K562 (cell line): ENCODE measurements at regions not wholly inside any gene's neighbourhood (a gene's known extent, or its start where the extent isn't known, plus 50 kb on each side); places are given as distances from the start of the nearest gene placed in this dataset.

Source experiments
- ATAC-seq: fragments of 200-7000 bp; cut with Tn5 transposase; 3 replicates; pipeline ENCODE4 v1.9.1; 2020; ENCODE audit warnings: moderate library complexity
- BruUV-seq: library from RNA; stranded (reverse); fragments of 400-500 nt; replicated peaks from 2 replicates; lab custom pipeline; 2021; lab: Mats Ljungman, UMichigan
- CTCF ChIA-PET: fragments of 300-600 bp; formaldehyde crosslinking; extraction: SDS; loops from one replicate; lab custom pipeline; 2021; ENCODE audit warnings: low intra/inter-chr PET ratio; lab: Yijun Ruan, JAX
- POLR2A ChIA-PET: fragments of 300-600, 350-650 bp; sonication (Branson Sonifier 250); formaldehyde crosslinking; extraction: SDS; loops from one replicate; lab custom pipeline; 2021; ENCODE audit warnings: antibody characterized with exemption, inconsistent platforms; lab: Yijun Ruan, JAX
- DNase-seq, 4 experiments: peaks; one replicate each; pipeline versions ENCODE4 v3.0.0 to v3.0.0-alpha.2; 2011 to 2018; ENCODE audit warnings: low spot score in 3 of 4, mixed read lengths in 3 of 4; ENCODE audit errors: extremely low read depth in 1 of 4
- FAIRE-seq: peaks from 2 replicates; lab custom pipeline; 2011; peaks lifted over from hg19 to GRCh38; lab: Jason Lieb, UNC
- H2AFZ ChIP-seq: 2 replicates; pipeline ENCODE4 v1.6.0; 2011; ENCODE audit warnings: low read depth, low read length, control low read depth, inconsistent platforms
- H3K27ac ChIP-seq: fragments of 200-600 bp; 3 replicates; pipeline ENCODE4 v1.8.0; 2011; ENCODE audit warnings: low read depth, mild to moderate bottlenecking, control low read depth, inconsistent platforms, low read length, moderate library complexity, mixed read lengths; ENCODE audit errors: extremely low read depth
- H3K27me3 ChIP-seq, 2 experiments: fragments of 300-600 bp in 1 of 2; 2 replicates in 1 of 2; 3 replicates in 1 of 2; pipeline versions ENCODE4 v1.6.0 to v1.8.0; 2011; ENCODE audit warnings: inconsistent platforms in 2 of 2, low read length in 2 of 2, mild to moderate bottlenecking in 1 of 2, mixed read lengths in 1 of 2, moderate library complexity in 1 of 2; ENCODE audit not compliant: control insufficient read depth in 2 of 2, insufficient read depth in 2 of 2
- H3K36me3 ChIP-seq: fragments of 300-600 bp; 3 replicates; pipeline ENCODE4 v1.8.0; 2011; ENCODE audit warnings: mild to moderate bottlenecking, low read length, inconsistent platforms; ENCODE audit not compliant: control insufficient read depth, insufficient read depth
- H3K4me1 ChIP-seq, 2 experiments: fragments of 200-600 bp in 1 of 2; replicated peaks in 1 of 2; 2 replicates in 1 of 2; 3 replicates in 1 of 2; pipeline versions ENCODE4 v1.5.1 to v1.8.0; 2011; ENCODE audit warnings: inconsistent platforms in 2 of 2, low read length in 2 of 2, mild to moderate bottlenecking in 1 of 2, mixed read lengths in 1 of 2, moderate library complexity in 1 of 2; ENCODE audit not compliant: control insufficient read depth in 2 of 2, insufficient read depth in 2 of 2
- H3K4me2 ChIP-seq: 2 replicates; pipeline ENCODE4 v1.6.1; 2011; ENCODE audit warnings: low read length, control low read depth, inconsistent platforms, mixed read lengths; ENCODE audit not compliant: insufficient read depth
- H3K4me3 ChIP-seq: fragments of 200-600 bp; sonication (generic), shearing (Covaris generic); 2 replicates; pipeline ENCODE4 v1.5.1; 2016; ENCODE audit warnings: control low read depth, inconsistent platforms
- H3K79me2 ChIP-seq: fragments of 200-600 bp; 3 replicates; pipeline ENCODE4 v1.8.0; 2011; ENCODE audit warnings: low read length, inconsistent platforms; ENCODE audit not compliant: control insufficient read depth, insufficient read depth
- H3K9ac ChIP-seq, 2 experiments: 2 replicates each; pipeline versions ENCODE4 v1.6.0 to v1.6.1; 2011; ENCODE audit warnings: low read depth in 2 of 2, low read length in 2 of 2, control low read depth in 1 of 2, inconsistent platforms in 1 of 2, mild to moderate bottlenecking in 1 of 2, mixed read lengths in 1 of 2; ENCODE audit not compliant: insufficient read depth in 1 of 2
- H3K9me1 ChIP-seq: one replicate; pipeline ENCODE4 v1.6.0; 2011; ENCODE audit warnings: inconsistent platforms, mild to moderate bottlenecking, low read length, moderate library complexity; ENCODE audit not compliant: control insufficient read depth, insufficient read depth
- H3K9me3 ChIP-seq: replicated peaks from 2 replicates; pipeline ENCODE4 v1.5.1; 2011; ENCODE audit warnings: low read depth, low read length, inconsistent platforms; ENCODE audit not compliant: control insufficient read depth, insufficient read depth
- H4K20me1 ChIP-seq: replicated peaks from 2 replicates; pipeline ENCODE4 v1.6.1; 2011; ENCODE audit warnings: low read length, inconsistent platforms, mixed read lengths; ENCODE audit not compliant: control insufficient read depth, insufficient read depth
- BRCA1 ChIP-seq, 2 experiments: fragments of 450-650 bp in 1 of 2; sonication (generic) in 1 of 2; formaldehyde crosslinking in 1 of 2; IDR thresholded peaks; 2 replicates each; pipeline versions ENCODE4 v1.5.0 to v1.6.1; 2017 to 2020; ENCODE audit warnings: mild to moderate bottlenecking in 1 of 2, missing genetic modification reagents in 1 of 2
- CCNT2 ChIP-seq: IDR thresholded peaks from 2 replicates; pipeline ENCODE4 v1.6.1; 2011; ENCODE audit warnings: borderline replicate concordance, low read depth, mild to moderate bottlenecking, moderate library complexity, mixed read lengths, low read length; ENCODE audit not compliant: insufficient read length; ENCODE audit errors: extremely low read depth
- ETS2 ChIP-seq: IDR thresholded peaks from 2 replicates; pipeline ENCODE4 v1.6.1; 2016; ENCODE audit warnings: borderline replicate concordance, missing genetic modification characterization, mild to moderate bottlenecking, moderate library complexity, missing compliant biosample characterization; ENCODE audit not compliant: poor library complexity, severe bottlenecking
- MLLT1 ChIP-seq, 2 experiments: fragments of 450-650 bp; IDR thresholded peaks; 2 replicates each; pipeline ENCODE4 v1.6.1; 2016
- NR2C1 ChIP-seq, 2 experiments: fragments of 450-650 bp; IDR thresholded peaks; 2 replicates each; pipeline ENCODE4 v1.6.1; 2017; ENCODE audit warnings: mild to moderate bottlenecking in 2 of 2, antibody characterized with exemption in 1 of 2, inconsistent platforms in 1 of 2, missing compliant biosample characterization in 1 of 2, missing genetic modification characterization in 1 of 2
- PHF8 ChIP-seq: fragments of 200-600 bp; sonication (generic); IDR thresholded peaks from 2 replicates; pipeline ENCODE4 v1.6.1; 2012; ENCODE audit warnings: mixed run types, mild to moderate bottlenecking, inconsistent platforms, low read length, moderate library complexity, borderline replicate concordance
- PYGO2 ChIP-seq: fragments of 450-650 bp; IDR thresholded peaks from 2 replicates; pipeline ENCODE4 v1.6.1; 2016; ENCODE audit warnings: mild to moderate bottlenecking, missing genetic modification characterization, moderate library complexity, missing compliant biosample characterization
- RBM39 ChIP-seq: fragments of 200-400 bp; formaldehyde crosslinking; optimal IDR thresholded peaks from 2 replicates; pipeline ENCODE3; 2018; ENCODE audit warnings: low read depth, low read length
- SMC3 ChIP-seq: conservative IDR thresholded peaks from 2 replicates; pipeline ENCODE4 v1.6.1; 2011; ENCODE audit warnings: low read depth, low read length, improper control_type of control experiment; ENCODE audit not compliant: insufficient read depth
- ZBTB8A ChIP-seq: fragments of 450-650 bp; IDR thresholded peaks from 2 replicates; pipeline ENCODE4 v1.6.1; 2018; ENCODE audit warnings: mild to moderate bottlenecking, moderate library complexity; ENCODE audit not compliant: partially characterized antibody
- WGBS: fragments of 100-300 bp; shearing (Covaris generic); methylation state at CpG from one replicate; pipeline ENCODE4 v1.1.6; 2016; ENCODE audit warnings: low coverage, mixed read lengths; ENCODE audit not compliant: insufficient coverage; ENCODE audit errors: missing lambda C conversion rate; 5-methylcytosine and 5-hydroxymethylcytosine counted together
- in situ Hi-C: fragments of 300-500 bp; cut with MboI; formaldehyde crosslinking; loops from 4 replicates; pipeline ENCODE4 v1.15.0; 2018; ENCODE audit warnings: inconsistent platforms, mixed read lengths
- intact Hi-C: fragments of 100-400 bp; cut with micrococcal nuclease; formaldehyde crosslinking; loops from 2 replicates; pipeline ENCODE4 v1.14.2; 2022

GRCh38 chr5:13581914-13582313 lies 362.6 kb downstream of the DNAH5 start:
- Histone ChIP-seq H3K9ac (no peak overlapping the region), H3K36me3 (no peaks in the 10 kb centered on the region), H3K4me3 (no peak overlapping the region), H3K9me3 (no peaks in the 10 kb centered on the region), H2AFZ (no peak overlapping the region), H3K27ac (no peak overlapping the region), H3K4me2 (no peak overlapping the region), H4K20me1 (no peaks in the 10 kb centered on the region), H3K27me3 (no peaks in the 10 kb centered on the region), H3K9me1 (no peaks in the 10 kb centered on the region), H3K4me1 (no peaks in the 10 kb centered on the region), H3K79me2 (no peaks in the 10 kb centered on the region)
- ChIA-PET POLR2A (no interaction called here), CTCF (no interaction called here)
- no peak for DNase-seq
- TF ChIP-seq ZBTB8A (no peak), SMC3 (no peak)
- intact Hi-C loops: no loop called here
- no TSS peak for BruUV-seq
- no peak for ATAC-seq
- 2% methylated on average over 7 of the region's 7 CpGs for WGBS
- FAIRE-seq: no peak
- in situ Hi-C loops: no loop called here

GRCh38 chr5:13581132-13581531 lies 363.4 kb downstream of the DNAH5 start:
- BruUV-seq: no TSS peak
- ChIA-PET CTCF (no interaction called here), POLR2A (no interaction called here)
- 0% methylated on average over 5 of the region's 5 CpGs for WGBS
- H3K79me2 ChIP-seq: no peaks in the 10 kb centered on the region
- no peaks in the 10 kb centered on the region for H3K4me1 ChIP-seq
- no peaks in the 10 kb centered on the region for H4K20me1 ChIP-seq
- no peaks in the 10 kb centered on the region for H3K36me3 ChIP-seq
- FAIRE-seq (no peak), ATAC-seq (no peak), DNase-seq (no peak)
- no peaks in the 10 kb centered on the region for H3K9me3 ChIP-seq
- H3K4me3 ChIP-seq: no peak overlapping the region
- no peaks in the 10 kb centered on the region for H3K9me1 ChIP-seq
- no peak overlapping the region for H2AFZ ChIP-seq
- in situ Hi-C loops: no loop called here
- H3K27me3 ChIP-seq: no peaks in the 10 kb centered on the region
- no peak overlapping the region for H3K4me2 ChIP-seq
- intact Hi-C loops: no loop called here
- H3K27ac ChIP-seq: no peak overlapping the region
- no peak overlapping the region for H3K9ac ChIP-seq
- TF ChIP-seq NR2C1 (IDR thresholded peaks at IDR 0.05) (no peak), NR2C1 (tag; IDR thresholded peaks at IDR 0.05) (no peak), PYGO2 (no peak), PHF8 (no peak), CCNT2 (no peak), MLLT1 (IDR thresholded peaks at IDR 0.05) (no peak), RBM39 (no peak), BRCA1 (IDR thresholded peaks at IDR 0.05) (no peak), BRCA1 (CRISPR knock-in tag; IDR thresholded peaks at IDR 0.05) (no peak), ETS2 (no peak)
